Fibroblast of mammary gland (primary cell): ENCODE measurements at regions not wholly inside any gene's neighbourhood (a gene's known extent, or its start where the extent isn't known, plus 50 kb on each side); places are given as distances from the start of the nearest gene placed in this dataset.

Experiments
- DNase-seq: peaks from one replicate; pipeline ENCODE4 v3.0.0-alpha.2; 2010; ENCODE audit warnings: low read depth
- H3K4me3 ChIP-seq: 2 replicates; pipeline ENCODE4 v1.5.1; 2011; ENCODE audit warnings: low read depth, mild to moderate bottlenecking, low read length, moderate library complexity; ENCODE audit not compliant: control insufficient read depth
- CTCF ChIP-seq: conservative IDR thresholded peaks from 2 replicates; pipeline ENCODE4 v1.5.1; 2011; ENCODE audit warnings: low read depth, low read length, inconsistent platforms; ENCODE audit not compliant: control insufficient read depth, insufficient read depth

DNA sequence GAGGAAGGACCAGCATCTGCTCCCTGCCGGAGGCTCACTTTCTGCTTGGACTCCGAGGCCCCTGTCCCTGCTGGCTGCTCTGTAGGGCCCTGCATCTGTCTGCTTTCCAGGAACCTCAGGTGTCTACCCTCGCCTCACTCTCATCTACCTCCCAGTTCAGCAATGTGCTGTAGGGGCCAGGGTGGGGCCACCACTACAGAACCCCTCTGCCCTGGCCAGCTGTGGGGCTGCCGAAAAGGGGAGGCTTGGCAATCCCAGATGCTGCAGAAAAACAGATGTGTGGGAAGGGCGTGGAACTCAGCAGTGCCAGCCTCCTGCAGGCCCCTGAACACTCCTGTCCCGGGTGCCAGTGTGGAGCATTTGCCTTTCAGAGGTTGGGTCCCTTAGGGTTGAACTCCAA, 80.1 kb upstream of the ZNF469 start:
- DNase-seq: no peak
- TF ChIP-seq CTCF: no peak
- H3K4me3 ChIP-seq: no peak overlapping the region

DNA sequence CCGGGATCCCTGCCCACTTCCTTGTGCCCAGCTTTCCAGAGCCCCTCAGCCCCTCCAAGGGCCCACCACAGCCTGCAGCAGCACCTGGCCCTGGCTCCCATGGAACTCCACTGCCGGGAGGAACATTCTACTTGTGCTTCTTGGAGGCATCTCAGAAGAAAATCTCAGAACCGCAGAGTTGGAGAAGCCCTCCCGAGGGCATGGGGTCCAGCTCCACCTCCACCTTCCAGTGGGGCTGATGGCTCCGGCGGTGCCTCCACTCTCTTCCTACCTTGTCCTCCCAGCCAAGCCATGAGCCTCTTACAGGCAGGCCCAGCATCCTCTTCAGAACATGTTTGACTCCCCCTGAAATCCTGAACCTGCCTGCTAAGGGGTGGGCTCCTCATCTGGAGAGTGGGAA, 79.4 kb upstream of the ZNF469 start:
- TF ChIP-seq CTCF: no peak
- no peak for DNase-seq
- no peak overlapping the region for H3K4me3 ChIP-seq

DNA sequence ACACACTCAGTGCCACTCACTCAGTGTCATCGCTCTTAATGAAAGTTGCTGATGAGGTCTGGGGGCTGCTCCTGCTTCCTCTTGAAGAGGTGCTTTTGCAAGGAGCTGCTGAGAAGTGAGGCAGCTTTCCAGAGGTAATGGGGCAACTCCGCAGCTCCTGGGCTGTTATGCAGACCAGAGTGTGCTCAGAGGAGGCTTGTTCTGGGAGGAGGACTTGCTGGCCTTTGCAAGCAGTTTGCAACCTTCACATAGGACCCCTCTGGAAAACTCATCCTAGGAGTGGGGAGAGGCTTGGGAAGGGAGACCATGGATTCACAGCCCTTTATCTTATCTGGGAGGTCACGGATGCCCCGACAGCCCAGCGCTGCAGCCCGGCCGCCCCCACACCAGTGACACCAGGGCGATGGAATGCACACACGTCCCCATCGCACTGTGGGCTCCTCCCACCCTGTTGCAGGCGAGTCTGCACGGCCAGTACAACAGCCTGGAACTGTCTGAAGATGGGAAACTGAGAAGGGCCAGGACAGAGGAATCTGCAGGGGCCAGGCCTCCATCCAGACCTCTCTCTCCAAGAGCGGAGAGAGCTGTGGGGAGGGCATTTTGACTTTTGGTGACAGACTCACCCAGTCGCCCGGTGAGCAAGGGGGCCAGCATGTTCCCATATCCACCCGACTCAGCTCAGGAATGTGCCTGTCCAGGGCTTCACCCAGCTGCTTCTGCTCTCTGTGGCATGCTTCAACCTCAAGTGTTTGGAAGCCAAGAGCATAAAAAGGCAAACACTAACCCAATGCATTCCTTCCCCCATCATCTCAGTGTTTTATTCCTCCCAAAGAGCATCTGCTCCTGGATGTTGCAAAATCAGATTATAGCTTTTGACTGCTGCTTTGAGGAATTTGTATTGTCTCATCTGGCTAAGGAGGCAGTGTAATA, 78.6 kb upstream of the ZNF469 start:
- TF ChIP-seq CTCF: no peak
- DNase-seq: peak; percentile 95
- no peak overlapping the region for H3K4me3 ChIP-seq

DNA sequence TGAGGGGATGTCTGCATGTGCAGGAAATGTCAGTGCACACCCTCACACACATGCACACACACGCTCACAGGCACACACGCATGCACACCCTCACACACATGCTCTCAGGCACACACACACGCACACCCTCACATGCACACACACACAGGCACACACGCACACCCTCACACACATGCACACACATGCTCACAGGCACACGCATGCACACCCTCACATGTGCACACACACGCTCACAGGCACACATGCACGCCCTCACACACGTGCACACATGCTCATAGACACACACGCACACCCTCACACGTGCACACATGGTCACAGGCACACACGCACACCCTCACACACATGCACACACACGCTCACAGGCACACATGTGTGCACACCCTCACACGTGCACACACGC, 77.6 kb upstream of the ZNF469 start:
- no peak overlapping the region for H3K4me3 ChIP-seq
- no peak for DNase-seq
- no peak for TF ChIP-seq CTCF

DNA sequence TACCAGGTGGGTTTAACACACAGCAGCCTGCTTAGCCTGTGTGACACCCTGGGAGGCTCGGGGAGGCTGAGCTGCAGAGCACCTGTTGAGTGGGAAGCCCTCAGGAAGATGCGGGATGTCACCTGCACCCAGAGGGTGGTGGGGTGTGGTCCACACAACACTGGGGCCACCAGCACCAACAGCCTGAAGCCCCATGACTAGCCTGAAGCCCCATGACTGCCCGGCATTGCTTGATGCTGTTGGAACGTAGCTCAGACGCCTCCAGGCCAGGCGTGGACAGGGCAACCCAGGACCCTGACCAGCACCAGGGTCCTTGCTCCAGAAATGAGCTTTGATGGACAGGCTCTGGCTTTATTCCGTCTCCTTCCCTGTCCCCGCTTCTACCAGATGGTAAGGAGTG, 76.3 kb upstream of the ZNF469 start:
- no peak for DNase-seq
- no peak overlapping the region for H3K4me3 ChIP-seq
- TF ChIP-seq CTCF: no peak

- DNase-seq: peak; percentile 98
- no peak for TF ChIP-seq CTCF
- no peak overlapping the region for H3K4me3 ChIP-seq
Observed at GRCh38 chr16:88306860-88307545, 75.8 kb upstream of the ZNF469 start.
